ENCODE measurements at regions not wholly inside any gene's neighbourhood (a gene's known extent, or its start where the extent isn't known, plus 50 kb on each side); places are given as distances from the start of the nearest gene placed in this dataset.

DNA sequence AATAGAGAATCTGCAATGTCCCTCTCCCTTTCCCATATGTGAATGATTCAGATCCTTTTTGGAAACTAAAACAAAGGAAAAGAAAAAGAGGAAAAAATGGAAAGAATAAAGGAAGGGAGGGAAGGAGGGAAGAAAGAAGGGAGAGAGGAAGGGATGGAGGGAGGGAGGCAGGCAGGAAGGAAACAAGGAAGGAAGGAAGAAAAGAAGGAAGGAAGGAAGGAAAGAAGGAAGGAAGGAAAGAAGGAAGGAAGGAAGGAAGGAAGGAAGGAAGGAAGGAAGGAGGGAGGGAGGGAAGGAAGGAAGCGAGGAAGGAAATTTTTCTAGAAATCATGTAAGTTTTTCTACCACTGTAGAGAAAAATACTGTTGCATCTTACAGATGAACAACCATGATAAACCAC is 215.0 kb upstream of the CBLB start:
- no peak overlapping the region for H3K9ac ChIP-seq (ENCODE audit: low read depth, low read length, poor library complexity, severe bottlenecking)
- no peaks in the 10 kb centered on the region for H3K79me2 ChIP-seq (ENCODE audit: insufficient read depth, low read length)
- no peaks in the 10 kb centered on the region for H4K20me1 ChIP-seq (ENCODE audit: insufficient read depth, low read length, poor library complexity, severe bottlenecking)
- H3K36me3 ChIP-seq (ENCODE audit: insufficient read depth, low read length), result no peaks in the 10 kb centered on the region
- no peak for TF ChIP-seq EZH2phosphoT487 (IDR thresholded peaks at IDR 0.05; ENCODE audit: borderline replicate concordance)
- TF ChIP-seq, protein P1, sequence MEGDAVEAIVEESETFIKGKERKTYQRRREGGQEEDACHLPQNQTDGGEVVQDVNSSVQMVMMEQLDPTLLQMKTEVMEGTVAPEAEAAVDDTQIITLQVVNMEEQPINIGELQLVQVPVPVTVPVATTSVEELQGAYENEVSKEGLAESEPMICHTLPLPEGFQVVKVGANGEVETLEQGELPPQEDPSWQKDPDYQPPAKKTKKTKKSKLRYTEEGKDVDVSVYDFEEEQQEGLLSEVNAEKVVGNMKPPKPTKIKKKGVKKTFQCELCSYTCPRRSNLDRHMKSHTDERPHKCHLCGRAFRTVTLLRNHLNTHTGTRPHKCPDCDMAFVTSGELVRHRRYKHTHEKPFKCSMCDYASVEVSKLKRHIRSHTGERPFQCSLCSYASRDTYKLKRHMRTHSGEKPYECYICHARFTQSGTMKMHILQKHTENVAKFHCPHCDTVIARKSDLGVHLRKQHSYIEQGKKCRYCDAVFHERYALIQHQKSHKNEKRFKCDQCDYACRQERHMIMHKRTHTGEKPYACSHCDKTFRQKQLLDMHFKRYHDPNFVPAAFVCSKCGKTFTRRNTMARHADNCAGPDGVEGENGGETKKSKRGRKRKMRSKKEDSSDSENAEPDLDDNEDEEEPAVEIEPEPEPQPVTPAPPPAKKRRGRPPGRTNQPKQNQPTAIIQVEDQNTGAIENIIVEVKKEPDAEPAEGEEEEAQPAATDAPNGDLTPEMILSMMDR (conservative IDR thresholded peaks at IDR 0.05; ENCODE audit: low read length), result no peak
- no peak overlapping the region for H3K4me2 ChIP-seq (ENCODE audit: low read depth, low read length, poor library complexity, severe bottlenecking)
- no peaks in the 10 kb centered on the region for H3K4me1 ChIP-seq (ENCODE audit: insufficient read depth, low read length, poor library complexity, severe bottlenecking)
- no peaks in the 10 kb centered on the region for H3F3A ChIP-seq (ENCODE audit: low read depth)
- no peak overlapping the region for H3K4me3 ChIP-seq (ENCODE audit: low read length, poor library complexity, severe bottlenecking)
- H3K9me3 ChIP-seq (ENCODE audit: insufficient read depth, low read depth, low read length), result no peaks in the 10 kb centered on the region
- no peak overlapping the region for H2AFZ ChIP-seq (ENCODE audit: low read length)
- H3K9me2 ChIP-seq (replicated peaks; ENCODE audit: low read depth, low read length), result no peaks in the 10 kb centered on the region
- no peaks in the 10 kb centered on the region for H3K27me3 ChIP-seq (ENCODE audit: insufficient read depth, low read length, poor library complexity, severe bottlenecking)

DNA sequence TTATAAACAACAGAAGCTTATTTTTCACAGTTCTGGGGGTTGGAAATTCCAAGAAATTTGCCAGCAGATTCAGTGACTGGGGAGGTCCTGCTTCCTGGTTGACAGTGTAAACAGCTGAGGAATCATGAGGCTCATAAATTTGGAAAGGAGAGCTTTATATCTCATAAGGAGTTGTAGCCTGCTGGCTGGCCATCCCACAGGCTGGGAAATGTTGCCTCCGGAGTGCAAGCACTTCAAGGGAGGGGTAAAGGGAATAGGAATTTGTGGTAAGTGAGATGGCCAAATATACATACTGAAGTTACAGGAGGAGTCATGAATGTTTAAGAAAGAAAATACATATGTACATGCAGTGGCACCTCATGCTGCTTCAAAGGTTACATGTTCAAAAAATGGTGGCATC is 217.2 kb upstream of the CBLB start:
- H3F3A ChIP-seq (ENCODE audit: low read depth), result no peaks in the 10 kb centered on the region
- H3K9ac ChIP-seq (ENCODE audit: low read depth, low read length, poor library complexity, severe bottlenecking), result no peak overlapping the region
- no peaks in the 10 kb centered on the region for H3K79me2 ChIP-seq (ENCODE audit: insufficient read depth, low read length)
- no peaks in the 10 kb centered on the region for H4K20me1 ChIP-seq (ENCODE audit: insufficient read depth, low read length, poor library complexity, severe bottlenecking)
- H3K9me2 ChIP-seq (replicated peaks; ENCODE audit: low read depth, low read length), result no peaks in the 10 kb centered on the region
- H3K9me3 ChIP-seq (ENCODE audit: insufficient read depth, low read depth, low read length), result no peaks in the 10 kb centered on the region
- H3K36me3 ChIP-seq (ENCODE audit: insufficient read depth, low read length), result no peaks in the 10 kb centered on the region
- no peaks in the 10 kb centered on the region for H3K4me1 ChIP-seq (ENCODE audit: insufficient read depth, low read length, poor library complexity, severe bottlenecking)
- no peak overlapping the region for H3K4me3 ChIP-seq (ENCODE audit: low read length, poor library complexity, severe bottlenecking)
- H2AFZ ChIP-seq (ENCODE audit: low read length), result no peak overlapping the region
- no peaks in the 10 kb centered on the region for H3K27me3 ChIP-seq (ENCODE audit: insufficient read depth, low read length, poor library complexity, severe bottlenecking)
- TF ChIP-seq EZH2phosphoT487 (IDR thresholded peaks at IDR 0.05; ENCODE audit: borderline replicate concordance), result no peak
- TF ChIP-seq, protein P1 (conservative IDR thresholded peaks at IDR 0.05; ENCODE audit: low read length), result no peak
- H3K4me2 ChIP-seq (ENCODE audit: low read depth, low read length, poor library complexity, severe bottlenecking), result no peak overlapping the region

DNA sequence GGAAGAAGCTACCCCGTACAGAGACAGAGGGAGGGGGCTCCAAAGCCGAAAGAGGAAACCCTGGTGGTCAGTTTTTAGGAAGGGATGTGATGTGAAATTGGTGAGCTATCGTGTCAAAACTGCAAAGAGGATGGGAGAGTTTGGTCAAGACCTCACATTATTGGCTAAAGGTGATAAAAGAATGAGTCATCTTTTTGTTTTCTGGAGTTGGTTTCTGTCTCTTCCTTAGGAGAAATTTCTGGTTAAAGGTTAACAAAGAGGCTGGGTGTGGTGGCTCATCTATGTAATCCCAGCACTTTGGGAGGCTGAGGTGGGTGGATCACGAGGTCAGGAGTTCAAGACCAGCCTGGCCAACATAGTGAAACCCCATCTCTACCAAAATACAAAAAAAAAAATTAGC is 217.8 kb upstream of the CBLB start:
- Histone ChIP-seq H3K9ac (ENCODE audit: low read depth, low read length, poor library complexity, severe bottlenecking) (no peak overlapping the region), H3K9me2 (replicated peaks; ENCODE audit: low read depth, low read length) (no peaks in the 10 kb centered on the region), H3K9me3 (ENCODE audit: insufficient read depth, low read depth, low read length) (no peaks in the 10 kb centered on the region), H3K36me3 (ENCODE audit: insufficient read depth, low read length) (no peaks in the 10 kb centered on the region), H2AFZ (ENCODE audit: low read length) (no peak overlapping the region), H3F3A (ENCODE audit: low read depth) (no peaks in the 10 kb centered on the region), H3K27me3 (ENCODE audit: insufficient read depth, low read length, poor library complexity, severe bottlenecking) (no peaks in the 10 kb centered on the region), H4K20me1 (ENCODE audit: insufficient read depth, low read length, poor library complexity, severe bottlenecking) (no peaks in the 10 kb centered on the region), H3K4me3 (ENCODE audit: low read length, poor library complexity, severe bottlenecking) (no peak overlapping the region), H3K4me2 (ENCODE audit: low read depth, low read length, poor library complexity, severe bottlenecking) (no peak overlapping the region), H3K4me1 (ENCODE audit: insufficient read depth, low read length, poor library complexity, severe bottlenecking) (no peaks in the 10 kb centered on the region), H3K79me2 (ENCODE audit: insufficient read depth, low read length) (no peaks in the 10 kb centered on the region)
- TF ChIP-seq EZH2phosphoT487 (IDR thresholded peaks at IDR 0.05; ENCODE audit: borderline replicate concordance), result no peak
- TF ChIP-seq, protein P1 (conservative IDR thresholded peaks at IDR 0.05; ENCODE audit: low read length), result no peak
